HG02884 (cell line): ENCODE measurements at regions not wholly inside any gene's neighbourhood (a gene's known extent, or its start where the extent isn't known, plus 50 kb on each side); places are given as distances from the start of the nearest gene placed in this dataset.
"Not testable (repeated sequence)": the region's sequence is repeated elsewhere in the genome, so short reads cannot be mapped to it uniquely, and the experiment has no call there.

ENCODE experiments used
- ATAC-seq: cut with Tn5 transposase; IDR thresholded peaks from one replicate; pipeline ENCODE4 v1.9.1; 2021; ENCODE audit warnings: mild to moderate bottlenecking, moderate library complexity; ENCODE audit not compliant: unreplicated experiment

GRCh38 chr7:34207810-34208209 is 302.5 kb downstream of the BMPER start:
- ATAC-seq, result no peak

- ATAC-seq, result no peak
Measured at GRCh38 chr7:34208878-34209621, 303.7 kb downstream of the BMPER start.

- ATAC-seq, result no peak
Measured at GRCh38 chr7:34211018-34211417, 305.7 kb downstream of the BMPER start.

GRCh38 chr7:34217972-34218371 is 312.6 kb downstream of the BMPER start:
- no peak for ATAC-seq

GRCh38 chr7:34219153-34219718 is 313.9 kb downstream of the BMPER start:
- ATAC-seq, result no peak

- no peak for ATAC-seq
Measured at GRCh38 chr7:34220506-34221185, 315.3 kb downstream of the BMPER start.

- ATAC-seq, result no peak
Measured at GRCh38 chr7:34222316-34222715, 317.0 kb downstream of the BMPER start.

- ATAC-seq, result no peak
Measured at GRCh38 chr7:34222722-34223121, 317.4 kb downstream of the BMPER start.

- no peak for ATAC-seq
Measured at GRCh38 chr7:34224281-34224680, 318.9 kb downstream of the BMPER start.

GRCh38 chr7:34225193-34225592 is 319.9 kb downstream of the BMPER start:
- no peak for ATAC-seq

GRCh38 chr7:34227525-34227924 is 322.2 kb downstream of the BMPER start:
- ATAC-seq, result no peak

- ATAC-seq, result not testable (repeated sequence)
Measured at GRCh38 chr7:34235101-34235500, 329.8 kb downstream of the BMPER start.

GRCh38 chr7:34236057-34236456 is 330.7 kb downstream of the BMPER start:
- no peak for ATAC-seq

GRCh38 chr7:34236839-34237492 is 331.6 kb downstream of the BMPER start:
- no peak for ATAC-seq

- no peak for ATAC-seq
Measured at GRCh38 chr7:34237493-34237849, 332.1 kb downstream of the BMPER start.

- ATAC-seq, result no peak
Measured at GRCh38 chr7:34240417-34240816, 335.1 kb downstream of the BMPER start.

GRCh38 chr7:34242391-34242790 is 337.1 kb downstream of the BMPER start:
- ATAC-seq, result no peak

GRCh38 chr7:34245246-34245645 is 339.9 kb downstream of the BMPER start:
- no peak for ATAC-seq

GRCh38 chr7:34247468-34247867 is 342.1 kb downstream of the BMPER start:
- no peak for ATAC-seq

- ATAC-seq, result no peak
Measured at GRCh38 chr7:34249192-34249591, 343.9 kb downstream of the BMPER start.

GRCh38 chr7:34260279-34260678 is 354.9 kb downstream of the BMPER start:
- no peak for ATAC-seq

GRCh38 chr7:34263168-34263567 is 357.8 kb downstream of the BMPER start:
- ATAC-seq, result no peak
